ENCODE measurements at regions not wholly inside any gene's neighbourhood (a gene's known extent, or its start where the extent isn't known, plus 50 kb on each side); places are given as distances from the start of the nearest gene placed in this dataset.

- TF ChIP-seq, protein P1, sequence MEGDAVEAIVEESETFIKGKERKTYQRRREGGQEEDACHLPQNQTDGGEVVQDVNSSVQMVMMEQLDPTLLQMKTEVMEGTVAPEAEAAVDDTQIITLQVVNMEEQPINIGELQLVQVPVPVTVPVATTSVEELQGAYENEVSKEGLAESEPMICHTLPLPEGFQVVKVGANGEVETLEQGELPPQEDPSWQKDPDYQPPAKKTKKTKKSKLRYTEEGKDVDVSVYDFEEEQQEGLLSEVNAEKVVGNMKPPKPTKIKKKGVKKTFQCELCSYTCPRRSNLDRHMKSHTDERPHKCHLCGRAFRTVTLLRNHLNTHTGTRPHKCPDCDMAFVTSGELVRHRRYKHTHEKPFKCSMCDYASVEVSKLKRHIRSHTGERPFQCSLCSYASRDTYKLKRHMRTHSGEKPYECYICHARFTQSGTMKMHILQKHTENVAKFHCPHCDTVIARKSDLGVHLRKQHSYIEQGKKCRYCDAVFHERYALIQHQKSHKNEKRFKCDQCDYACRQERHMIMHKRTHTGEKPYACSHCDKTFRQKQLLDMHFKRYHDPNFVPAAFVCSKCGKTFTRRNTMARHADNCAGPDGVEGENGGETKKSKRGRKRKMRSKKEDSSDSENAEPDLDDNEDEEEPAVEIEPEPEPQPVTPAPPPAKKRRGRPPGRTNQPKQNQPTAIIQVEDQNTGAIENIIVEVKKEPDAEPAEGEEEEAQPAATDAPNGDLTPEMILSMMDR (conservative IDR thresholded peaks at IDR 0.05; ENCODE audit: low read depth, low read length), result no peak
- no peak for TF ChIP-seq EZH2 (IDR thresholded peaks at IDR 0.05; ENCODE audit: borderline replicate concordance, low read depth, low read length, poor library complexity, severe bottlenecking)
These were observed 66.3 kb upstream of the ZFR start for GRCh38 chr5:32510860-32511259.
